Skeletal muscle satellite cell (primary cell): ENCODE measurements at regions not wholly inside any gene's neighbourhood (a gene's known extent, or its start where the extent isn't known, plus 50 kb on each side); places are given as distances from the start of the nearest gene placed in this dataset.
A peak's percentile ranks its signal among the peaks of the same experiment; 100 is the strongest.

Experiments used
- H3K27me3 ChIP-seq: 2 replicates; pipeline ENCODE4 v1.7.0; 2013; ENCODE audit warnings: low read length; ENCODE audit not compliant: control insufficient read depth, insufficient read depth
- H3K36me3 ChIP-seq: 2 replicates; pipeline ENCODE4 v1.7.0; 2013; ENCODE audit warnings: mild to moderate bottlenecking, control low read depth, low read length; ENCODE audit not compliant: insufficient read depth
- H3K4me1 ChIP-seq: 2 replicates; pipeline ENCODE4 v1.7.0; 2013; ENCODE audit warnings: low read length; ENCODE audit not compliant: control insufficient read depth, insufficient read depth
- H3K4me2 ChIP-seq: 2 replicates; pipeline ENCODE4 v1.7.0; 2013; ENCODE audit warnings: mild to moderate bottlenecking, low read length
- H3K4me3 ChIP-seq: 2 replicates; pipeline ENCODE4 v1.7.0; 2013; ENCODE audit warnings: low read length
- H3K9ac ChIP-seq: 2 replicates; pipeline ENCODE4 v1.7.0; 2013; ENCODE audit warnings: mild to moderate bottlenecking, low read depth, low read length, moderate library complexity
- H3K9me3 ChIP-seq: replicated peaks from 2 replicates; pipeline ENCODE4 v1.7.0; 2013; ENCODE audit warnings: mild to moderate bottlenecking, control low read depth, low read length

GRCh38 chr21:39088031-39088370, 95.2 kb downstream of the PSMG1 start:
- Histone ChIP-seq H3K9me3 (no peaks in the 10 kb centered on the region), H3K27me3 (peaks cover 43% of the 10 kb centered on the region), H3K4me3 (peak overlapping the region; percentile 21), H3K36me3 (no peaks in the 10 kb centered on the region), H3K4me1 (peaks cover 13% of the 10 kb centered on the region), H3K9ac (no peak overlapping the region), H3K4me2 (peak overlapping the region; percentile 57)

DNA sequence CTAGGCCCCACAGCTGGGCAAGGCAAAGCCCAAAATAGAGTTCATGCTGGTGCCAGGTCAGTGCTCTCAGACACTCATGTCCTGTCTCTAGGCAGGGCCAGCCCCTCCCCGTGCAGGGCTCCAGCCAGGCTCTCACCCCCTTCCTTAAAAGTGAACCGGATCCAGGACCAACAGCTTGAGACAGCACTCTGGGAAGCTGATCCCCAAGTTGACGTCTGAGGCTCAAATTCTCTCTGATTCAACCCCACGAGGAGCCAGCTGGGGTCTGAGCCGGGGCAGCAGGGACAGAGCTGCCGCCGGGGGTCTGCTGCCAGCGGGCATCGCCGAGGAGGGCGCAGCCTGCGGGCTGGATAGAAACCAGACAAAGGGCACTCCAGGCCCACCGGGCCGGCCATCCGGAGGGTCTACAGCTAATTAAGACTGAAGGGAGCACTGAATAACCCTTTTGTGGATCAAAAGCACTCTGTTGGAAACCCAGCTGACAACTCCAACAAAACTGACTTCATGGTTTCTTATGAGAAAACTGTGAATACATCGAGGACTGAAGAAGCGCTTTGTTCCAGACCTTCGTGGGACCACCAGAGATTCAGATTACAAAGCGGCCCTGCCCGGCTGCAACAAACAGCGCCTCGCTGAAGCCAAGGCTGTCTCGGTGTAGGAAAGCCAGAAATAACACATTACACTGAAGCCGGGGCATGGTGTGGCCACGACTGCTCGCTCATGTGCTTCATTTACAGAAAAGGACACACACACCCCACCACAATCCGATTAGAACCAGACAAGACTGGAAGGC, 95.8 kb downstream of the PSMG1 start:
- Histone ChIP-seq H3K9ac (no peak overlapping the region), H3K4me1 (peaks cover 13% of the 10 kb centered on the region), H3K36me3 (no peaks in the 10 kb centered on the region), H3K27me3 (peaks cover 48% of the 10 kb centered on the region), H3K4me2 (peak overlapping the region; percentile 57), H3K4me3 (peak overlapping the region; percentile 21), H3K9me3 (no peaks in the 10 kb centered on the region)

DNA sequence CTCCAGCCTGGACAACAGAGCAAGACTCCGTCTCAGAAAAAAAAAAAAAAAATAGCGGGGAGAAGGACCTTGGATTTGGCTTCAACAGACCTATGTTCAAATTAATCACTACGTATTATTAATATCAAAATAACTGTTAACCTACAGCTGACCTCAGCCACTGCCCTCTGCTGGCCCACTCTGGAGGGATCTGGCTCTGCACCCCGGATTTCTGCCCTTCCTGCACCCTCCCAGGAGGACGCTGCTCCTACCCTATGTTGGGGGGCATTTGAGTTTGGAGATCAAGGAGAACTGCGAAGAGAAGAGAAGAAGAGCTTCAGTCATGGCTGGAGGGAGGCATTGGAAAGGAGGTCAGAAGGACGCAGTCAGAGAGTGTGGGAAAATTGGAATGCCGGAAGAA, 96.7 kb downstream of the PSMG1 start:
- Histone ChIP-seq H3K4me1 (peaks cover 13% of the 10 kb centered on the region), H3K4me2 (no peak overlapping the region), H3K27me3 (peaks cover 56% of the 10 kb centered on the region), H3K36me3 (no peaks in the 10 kb centered on the region), H3K4me3 (no peak overlapping the region), H3K9ac (no peak overlapping the region), H3K9me3 (no peaks in the 10 kb centered on the region)

DNA sequence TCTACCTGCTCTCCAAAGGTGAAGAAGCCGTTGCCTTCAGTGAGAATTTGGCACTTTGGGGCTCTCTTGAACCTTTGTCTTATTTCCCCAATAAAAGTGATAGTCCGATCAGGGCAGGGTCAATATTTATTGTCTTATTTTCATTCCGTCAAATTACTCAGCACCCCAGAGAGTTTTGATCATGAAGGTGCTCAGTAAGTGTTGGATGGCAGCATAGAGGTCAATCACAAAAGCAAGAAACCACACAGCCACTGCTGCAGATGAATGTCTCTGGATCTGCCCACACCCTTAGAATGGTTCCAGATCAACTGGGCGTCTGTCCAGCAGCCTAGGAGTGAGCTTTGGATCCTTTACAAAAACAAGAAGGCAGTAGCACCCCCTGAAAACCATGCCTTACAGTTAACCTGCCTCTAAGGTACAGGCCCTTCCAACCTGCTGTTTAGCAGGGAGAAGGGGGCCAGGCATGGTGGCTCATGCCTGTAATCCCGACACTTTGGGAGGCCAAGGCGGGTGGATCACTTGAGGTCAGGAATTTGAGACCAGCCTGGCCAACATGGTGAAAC, 97.3 kb downstream of the PSMG1 start:
- H3K9me3 ChIP-seq: no peaks in the 10 kb centered on the region
- no peaks in the 10 kb centered on the region for H3K36me3 ChIP-seq
- peaks cover 60% of the 10 kb centered on the region for H3K27me3 ChIP-seq
- no peak overlapping the region for H3K4me3 ChIP-seq
- H3K9ac ChIP-seq: no peak overlapping the region
- no peak overlapping the region for H3K4me2 ChIP-seq
- H3K4me1 ChIP-seq: peaks cover 13% of the 10 kb centered on the region

DNA sequence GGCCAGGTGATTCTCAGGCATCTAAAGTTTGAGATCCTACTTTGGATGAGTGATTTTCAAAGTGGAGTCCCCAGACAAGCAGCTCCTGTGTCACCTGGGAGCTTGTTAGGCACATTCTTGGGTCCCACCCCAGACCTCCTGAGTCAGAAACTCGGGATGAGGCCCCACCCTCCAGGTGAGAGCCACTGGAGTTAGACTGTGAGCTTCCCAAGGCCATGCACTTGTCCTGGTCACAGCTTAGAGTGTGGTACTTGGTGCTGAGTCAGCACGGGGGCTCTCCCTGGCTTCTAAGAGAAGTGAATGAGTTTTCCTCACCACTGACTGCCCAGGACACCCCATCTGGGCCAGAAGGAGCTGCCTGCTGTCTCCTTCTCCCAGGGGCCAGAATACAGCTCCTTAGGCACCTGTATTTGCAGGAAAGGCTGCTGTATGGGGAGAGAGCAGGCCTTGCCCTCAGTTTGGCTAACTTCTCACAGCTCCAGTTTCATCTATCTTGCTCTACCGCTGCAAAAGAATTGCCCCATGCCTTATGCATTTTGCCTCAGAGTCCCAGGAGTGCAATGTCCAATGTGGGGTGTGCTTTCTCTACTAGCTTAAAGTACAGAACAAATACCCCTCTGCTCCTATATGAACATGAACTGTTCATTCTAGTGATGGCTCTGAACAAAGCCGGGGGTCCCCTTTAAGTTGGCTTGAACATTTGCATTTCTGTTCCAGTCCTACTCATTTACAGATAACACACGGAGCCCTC, 98.1 kb downstream of the PSMG1 start:
- Histone ChIP-seq H3K4me1 (peaks cover 13% of the 10 kb centered on the region), H3K9me3 (no peaks in the 10 kb centered on the region), H3K27me3 (peaks cover 63% of the 10 kb centered on the region), H3K36me3 (no peaks in the 10 kb centered on the region), H3K4me3 (no peak overlapping the region), H3K9ac (no peak overlapping the region), H3K4me2 (no peak overlapping the region)

- Histone ChIP-seq H3K4me3 (no peak overlapping the region), H3K4me1 (peaks cover 13% of the 10 kb centered on the region), H3K36me3 (no peaks in the 10 kb centered on the region), H3K9ac (no peak overlapping the region), H3K27me3 (peaks cover 71% of the 10 kb centered on the region), H3K4me2 (no peak overlapping the region), H3K9me3 (no peaks in the 10 kb centered on the region)
Observed at GRCh38 chr21:39084073-39084472, 99.2 kb downstream of the PSMG1 start.

DNA sequence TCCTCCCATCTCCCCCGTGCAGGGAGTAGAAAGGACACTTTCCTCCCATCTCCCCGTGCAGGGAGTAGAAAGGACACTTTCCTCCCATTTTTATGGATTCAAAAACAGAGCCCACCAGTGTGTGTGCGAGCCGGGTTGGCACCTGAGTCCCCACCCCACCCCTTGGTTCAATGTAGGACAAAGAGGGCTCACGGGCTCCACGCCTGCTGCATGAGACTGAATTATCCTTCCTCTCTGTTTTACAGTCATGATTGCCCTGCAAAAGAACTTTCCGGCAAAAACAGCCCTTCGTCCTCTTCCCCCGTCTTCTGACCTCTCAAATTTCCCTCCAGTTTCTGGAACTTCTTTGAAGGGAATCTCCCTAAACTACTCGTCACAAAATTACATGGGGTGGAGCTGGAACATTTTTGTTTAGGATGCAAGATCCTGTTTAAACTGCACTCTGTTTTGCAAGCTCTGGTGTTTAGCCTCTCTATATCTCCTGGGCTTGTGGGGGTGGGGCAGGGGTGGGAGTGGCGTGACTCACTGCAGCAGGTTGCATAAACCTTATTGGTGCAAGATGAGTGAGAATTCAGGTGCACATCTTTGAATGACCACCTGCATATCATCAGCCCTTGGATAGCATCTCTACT, 99.8 kb downstream of the PSMG1 start:
- H3K9me3 ChIP-seq: no peaks in the 10 kb centered on the region
- H3K9ac ChIP-seq: no peak overlapping the region
- H3K36me3 ChIP-seq: no peaks in the 10 kb centered on the region
- peaks cover 9% of the 10 kb centered on the region for H3K4me1 ChIP-seq
- no peak overlapping the region for H3K4me2 ChIP-seq
- no peak overlapping the region for H3K4me3 ChIP-seq
- peaks cover 76% of the 10 kb centered on the region for H3K27me3 ChIP-seq

- Histone ChIP-seq H3K27me3 (peaks cover 81% of the 10 kb centered on the region), H3K9ac (no peak overlapping the region), H3K4me3 (no peak overlapping the region), H3K4me2 (no peak overlapping the region), H3K4me1 (peaks cover 5% of the 10 kb centered on the region), H3K36me3 (no peaks in the 10 kb centered on the region), H3K9me3 (no peaks in the 10 kb centered on the region)
Observed at GRCh38 chr21:39082656-39083376, 100.4 kb downstream of the PSMG1 start.

- Histone ChIP-seq H3K27me3 (peaks cover 72% of the 10 kb centered on the region), H3K4me2 (no peak overlapping the region), H3K36me3 (no peaks in the 10 kb centered on the region), H3K9ac (no peak overlapping the region), H3K4me3 (no peak overlapping the region), H3K9me3 (no peaks in the 10 kb centered on the region), H3K4me1 (no peaks in the 10 kb centered on the region)
Observed at GRCh38 chr21:39080366-39080765, 102.9 kb downstream of the PSMG1 start.

GRCh38 chr21:39079617-39080016, 103.6 kb downstream of the PSMG1 start:
- Histone ChIP-seq H3K4me2 (no peak overlapping the region), H3K4me1 (no peaks in the 10 kb centered on the region), H3K36me3 (no peaks in the 10 kb centered on the region), H3K9me3 (no peaks in the 10 kb centered on the region), H3K4me3 (no peak overlapping the region), H3K27me3 (peaks cover 67% of the 10 kb centered on the region), H3K9ac (no peak overlapping the region)
